HepG2 (cell line): ENCODE measurements at regions not wholly inside any gene's neighbourhood (a gene's known extent, or its start where the extent isn't known, plus 50 kb on each side); places are given as distances from the start of the nearest gene placed in this dataset.
"Not testable (repeated sequence)": the region's sequence is repeated elsewhere in the genome, so short reads cannot be mapped to it uniquely, and the experiment has no call there.

Experiments
- CEBPB ChIP-seq: IDR thresholded peaks from 2 replicates; pipeline ENCODE4 v1.6.1; 2011; ENCODE audit warnings: low read depth, low read length, improper control_type of control experiment, borderline replicate concordance
- CTCF ChIP-seq: sonication (generic); formaldehyde crosslinking; IDR thresholded peaks from 2 replicates; pipeline ENCODE4 v1.5.0; 2020; ENCODE audit warnings: mild to moderate bottlenecking, missing genetic modification reagents, moderate library complexity
- HMG20A ChIP-seq: IDR thresholded peaks from 2 replicates; pipeline ENCODE4 v1.6.1; 2016; ENCODE audit warnings: borderline replicate concordance
- NR3C1 ChIP-seq: sonication (generic); formaldehyde crosslinking; IDR thresholded peaks from 2 replicates; pipeline ENCODE4 v1.4.0; 2020; ENCODE audit warnings: missing genetic modification reagents
- POLR2A ChIP-seq, 2 experiments: IDR thresholded peaks; 2 replicates each; pipeline ENCODE4 v1.6.1; 2011; ENCODE audit warnings: low read depth in 2 of 2, low read length in 2 of 2, mild to moderate bottlenecking in 1 of 2, moderate library complexity in 1 of 2; ENCODE audit not compliant: insufficient read depth in 1 of 2
- REL ChIP-seq: sonication (generic); formaldehyde crosslinking; conservative IDR thresholded peaks from 2 replicates; pipeline ENCODE4 v1.8.0; 2022; ENCODE audit warnings: mild to moderate bottlenecking, missing genetic modification reagents, moderate library complexity
- SALL2 ChIP-seq: sonication (generic); formaldehyde crosslinking; IDR thresholded peaks from 2 replicates; pipeline ENCODE4 v1.8.1; 2023; ENCODE audit warnings: mild to moderate bottlenecking, missing genetic modification reagents, inconsistent platforms
- ZNF776 ChIP-seq: sonication (generic); formaldehyde crosslinking; IDR thresholded peaks from 2 replicates; pipeline ENCODE4 v1.4.0; 2020; ENCODE audit warnings: mild to moderate bottlenecking, missing genetic modification reagents
- ZSCAN29 ChIP-seq: sonication (generic); formaldehyde crosslinking; conservative IDR thresholded peaks from 2 replicates; pipeline ENCODE4 v1.4.0; 2020; ENCODE audit warnings: mild to moderate bottlenecking, missing genetic modification reagents
- TF ChIP-seq, protein P1 (sequence below): sonication (generic); formaldehyde crosslinking; IDR thresholded peaks from 2 replicates; pipeline ENCODE4 v1.4.0; 2020; ENCODE audit warnings: missing genetic modification reagents

- TF ChIP-seq, protein P1, sequence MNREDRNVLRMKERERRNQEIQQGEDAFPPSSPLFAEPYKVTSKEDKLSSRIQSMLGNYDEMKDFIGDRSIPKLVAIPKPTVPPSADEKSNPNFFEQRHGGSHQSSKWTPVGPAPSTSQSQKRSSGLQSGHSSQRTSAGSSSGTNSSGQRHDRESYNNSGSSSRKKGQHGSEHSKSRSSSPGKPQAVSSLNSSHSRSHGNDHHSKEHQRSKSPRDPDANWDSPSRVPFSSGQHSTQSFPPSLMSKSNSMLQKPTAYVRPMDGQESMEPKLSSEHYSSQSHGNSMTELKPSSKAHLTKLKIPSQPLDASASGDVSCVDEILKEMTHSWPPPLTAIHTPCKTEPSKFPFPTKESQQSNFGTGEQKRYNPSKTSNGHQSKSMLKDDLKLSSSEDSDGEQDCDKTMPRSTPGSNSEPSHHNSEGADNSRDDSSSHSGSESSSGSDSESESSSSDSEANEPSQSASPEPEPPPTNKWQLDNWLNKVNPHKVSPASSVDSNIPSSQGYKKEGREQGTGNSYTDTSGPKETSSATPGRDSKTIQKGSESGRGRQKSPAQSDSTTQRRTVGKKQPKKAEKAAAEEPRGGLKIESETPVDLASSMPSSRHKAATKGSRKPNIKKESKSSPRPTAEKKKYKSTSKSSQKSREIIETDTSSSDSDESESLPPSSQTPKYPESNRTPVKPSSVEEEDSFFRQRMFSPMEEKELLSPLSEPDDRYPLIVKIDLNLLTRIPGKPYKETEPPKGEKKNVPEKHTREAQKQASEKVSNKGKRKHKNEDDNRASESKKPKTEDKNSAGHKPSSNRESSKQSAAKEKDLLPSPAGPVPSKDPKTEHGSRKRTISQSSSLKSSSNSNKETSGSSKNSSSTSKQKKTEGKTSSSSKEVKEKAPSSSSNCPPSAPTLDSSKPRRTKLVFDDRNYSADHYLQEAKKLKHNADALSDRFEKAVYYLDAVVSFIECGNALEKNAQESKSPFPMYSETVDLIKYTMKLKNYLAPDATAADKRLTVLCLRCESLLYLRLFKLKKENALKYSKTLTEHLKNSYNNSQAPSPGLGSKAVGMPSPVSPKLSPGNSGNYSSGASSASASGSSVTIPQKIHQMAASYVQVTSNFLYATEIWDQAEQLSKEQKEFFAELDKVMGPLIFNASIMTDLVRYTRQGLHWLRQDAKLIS (CRISPR knock-in tag): not testable (repeated sequence)
- not testable (repeated sequence) for TF ChIP-seq ZNF776 (CRISPR knock-in tag); NR3C1 (CRISPR knock-in tag); HMG20A (CRISPR knock-in tag); CTCF (CRISPR knock-in tag); ZSCAN29 (CRISPR knock-in tag); REL; POLR2A (IDR thresholded peaks at IDR 0.05; ENCODE audit: insufficient read depth in 1 of 2, low read depth in 2 of 2, low read length in 2 of 2); CEBPB; SALL2
Observed at GRCh38 chr15:21151203-21151966, 285.3 kb upstream of the POTEB2 start.
